GM12891 (cell line): ENCODE measurements at regions not wholly inside any gene's neighbourhood (a gene's known extent, or its start where the extent isn't known, plus 50 kb on each side); places are given as distances from the start of the nearest gene placed in this dataset.

Experiments
- DNase-seq: peaks from one replicate; pipeline ENCODE4 v3.0.0; 2011; ENCODE audit warnings: low spot score; ENCODE audit not compliant: insufficient read length
- FAIRE-seq: peaks from 2 replicates; lab custom pipeline; 2011; peaks lifted over from hg19 to GRCh38; lab: Jason Lieb, UNC
- PAX5 ChIP-seq: IDR thresholded peaks from 2 replicates; pipeline ENCODE4 v1.6.1; 2011; ENCODE audit warnings: low read length, moderate library complexity, mild to moderate bottlenecking; ENCODE audit not compliant: insufficient read depth, severe bottlenecking
- POLR2A ChIP-seq: IDR thresholded peaks from 2 replicates; pipeline ENCODE4 v1.6.1; 2011; ENCODE audit warnings: low read depth, low read length, control low read depth
- POLR2AphosphoS5 ChIP-seq: IDR thresholded peaks from 2 replicates; pipeline ENCODE4 v1.6.1; 2011; ENCODE audit warnings: low read depth, low read length, control low read depth
- POU2F2 ChIP-seq: IDR thresholded peaks from 2 replicates; pipeline ENCODE4 v1.6.1; 2011; ENCODE audit warnings: low read depth, mild to moderate bottlenecking, control low read depth, low read length, moderate library complexity
- SPI1 ChIP-seq: IDR thresholded peaks from 2 replicates; pipeline ENCODE4 v1.6.1; 2011; ENCODE audit warnings: low read depth, low read length, control low read depth
- TAF1 ChIP-seq: IDR thresholded peaks from 2 replicates; pipeline ENCODE4 v1.6.1; 2011; ENCODE audit warnings: low read depth, low read length, control low read depth

DNA sequence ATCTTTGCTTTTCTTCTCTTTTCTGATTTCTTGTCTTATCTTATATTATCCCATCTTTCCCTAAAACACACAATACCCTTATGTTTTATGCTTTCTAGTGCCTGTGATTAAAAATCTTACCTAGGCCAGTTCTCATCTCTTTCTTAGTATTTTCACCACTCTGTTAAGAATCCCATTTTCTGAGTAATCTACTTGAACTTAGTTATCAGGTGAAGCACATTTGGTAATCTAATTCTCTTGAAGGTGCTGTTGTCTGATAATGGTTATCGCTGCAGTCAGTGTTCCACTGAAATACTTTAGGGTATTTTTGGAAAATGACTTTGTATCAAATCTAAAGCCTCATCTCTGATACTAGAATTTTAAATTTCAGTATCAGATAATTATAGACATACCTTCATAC lies 192.5 kb upstream of the MAN1A1 start:
- FAIRE-seq, result no peak
- no peak for TF ChIP-seq SPI1
- TF ChIP-seq POLR2AphosphoS5, result no peak
- TF ChIP-seq PAX5, result no peak
- no peak for TF ChIP-seq POU2F2
- DNase-seq, result no peak

DNA sequence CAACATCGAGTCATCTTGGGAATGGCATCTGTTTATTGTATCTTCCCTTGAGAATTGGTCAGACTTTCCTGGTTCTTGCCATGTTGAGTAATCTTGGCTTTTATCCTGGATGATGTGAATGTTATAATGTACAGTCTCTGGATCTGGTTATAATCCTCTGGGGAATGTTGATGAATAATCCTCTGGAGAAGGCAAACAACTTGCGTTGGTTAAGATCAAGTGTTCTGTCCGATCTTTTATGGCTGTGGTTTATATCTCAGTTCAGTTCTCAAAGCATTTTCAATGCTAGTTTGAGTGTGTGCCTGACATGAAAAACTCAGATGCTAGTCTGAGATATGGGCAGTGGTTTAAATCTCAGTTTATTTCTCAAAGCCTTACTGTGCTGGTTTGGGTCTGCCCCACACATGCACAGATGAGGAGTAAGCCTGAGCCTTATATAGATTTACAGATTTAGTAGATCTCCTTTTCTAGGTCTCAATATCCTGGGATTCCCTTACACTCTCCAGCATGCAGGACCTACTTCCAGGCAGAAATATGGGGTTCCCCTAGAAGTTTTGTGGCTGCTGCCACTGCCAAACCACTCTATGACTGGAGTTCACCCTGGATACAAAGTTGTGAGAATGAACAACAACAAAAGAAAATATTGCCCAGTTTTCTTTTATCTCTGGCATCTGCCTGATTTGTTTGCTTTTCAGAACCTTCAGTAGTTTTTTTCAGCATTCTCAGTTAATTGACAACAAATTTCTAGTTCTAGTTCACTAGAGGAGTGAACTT lies 191.8 kb upstream of the MAN1A1 start:
- FAIRE-seq (no peak), DNase-seq (no peak)
- no peak for TF ChIP-seq PAX5
- no peak for TF ChIP-seq POU2F2
- TF ChIP-seq POLR2A, result no peak
- no peak for TF ChIP-seq TAF1
- no peak for TF ChIP-seq POLR2AphosphoS5
- TF ChIP-seq SPI1, result no peak

DNA sequence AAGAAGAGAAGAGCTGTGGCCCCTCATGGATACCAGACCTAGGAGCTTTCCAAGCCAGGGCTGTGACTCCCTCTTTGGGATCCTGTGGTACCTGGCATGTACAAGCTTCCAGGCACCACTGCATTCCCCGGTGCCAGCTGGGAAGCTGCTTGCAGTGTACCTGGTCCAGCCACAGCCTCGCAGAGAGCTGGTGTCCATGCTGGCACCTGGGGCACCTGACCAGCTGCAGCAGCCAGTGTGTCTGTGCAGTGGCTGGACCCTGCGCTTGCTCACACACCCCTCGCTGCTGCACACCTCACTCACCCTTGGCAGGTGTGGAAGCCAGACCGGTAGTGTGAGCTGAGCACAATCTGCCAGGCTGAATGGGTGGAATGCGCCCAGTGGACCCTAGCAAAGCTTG lies 190.9 kb upstream of the MAN1A1 start:
- no peak for DNase-seq
- no peak for TF ChIP-seq POLR2A
- no peak for TF ChIP-seq POLR2AphosphoS5
- no peak for TF ChIP-seq TAF1
- TF ChIP-seq PAX5, result no peak
- no peak for TF ChIP-seq SPI1
- no peak for FAIRE-seq

DNA sequence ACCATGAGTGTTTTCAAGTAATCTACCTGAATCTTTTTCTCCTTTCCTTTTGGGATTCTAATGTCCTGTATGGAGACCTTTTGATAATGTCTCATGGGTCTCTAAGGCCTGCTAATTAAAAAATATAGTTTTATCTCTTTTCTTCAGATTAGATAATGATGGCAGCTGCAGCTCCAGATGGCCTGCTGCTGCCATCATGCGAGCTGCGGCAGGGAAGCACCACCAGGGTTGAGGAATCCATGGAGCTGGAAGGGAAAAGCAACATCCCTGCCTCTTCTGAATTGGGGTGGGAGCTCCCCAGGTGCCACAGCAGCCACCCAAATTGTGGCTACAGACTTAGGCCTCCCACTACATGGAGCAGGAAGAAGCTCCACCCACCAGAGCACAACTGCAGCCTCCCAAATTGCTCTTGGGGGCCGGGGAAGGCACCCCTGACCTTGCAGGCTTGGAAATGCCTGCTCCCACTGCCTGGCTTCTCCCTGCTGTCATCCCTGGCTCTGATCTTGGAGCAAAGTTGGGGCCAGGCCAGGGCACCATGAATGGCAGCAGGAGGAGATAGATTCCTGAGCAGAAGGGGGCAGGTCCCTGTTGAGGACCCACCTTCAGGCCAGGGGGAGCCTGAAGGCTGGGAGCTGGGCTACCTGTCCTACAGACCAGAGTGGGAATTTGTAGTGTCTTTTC lies 189.6 kb upstream of the MAN1A1 start:
- DNase-seq, result no peak
- TF ChIP-seq TAF1 (no peak), POLR2AphosphoS5 (no peak), POU2F2 (no peak)
- FAIRE-seq, result no peak

DNA sequence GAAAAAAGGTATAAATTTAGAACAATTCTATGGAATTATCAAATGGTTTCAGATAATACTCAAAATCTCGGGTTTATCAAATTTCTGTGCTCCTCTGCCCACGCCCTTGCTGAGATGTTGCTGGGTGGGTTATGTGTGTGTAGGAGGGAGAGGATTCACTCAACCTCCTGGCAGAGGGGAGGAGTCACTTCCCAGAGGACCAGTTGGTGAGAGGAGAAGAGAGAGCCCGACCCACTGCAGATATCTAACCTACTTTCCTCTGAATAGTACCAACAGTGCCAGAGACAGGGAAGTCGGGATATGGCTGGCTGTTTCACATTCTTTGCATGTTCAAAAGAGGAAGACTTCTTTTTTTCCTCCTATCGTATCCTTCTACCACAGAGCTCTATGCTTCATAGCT lies 187.1 kb upstream of the MAN1A1 start:
- DNase-seq (no peak), FAIRE-seq (no peak)
- TF ChIP-seq SPI1, result no peak
- TF ChIP-seq POLR2A, result no peak
- TF ChIP-seq TAF1, result no peak

DNA sequence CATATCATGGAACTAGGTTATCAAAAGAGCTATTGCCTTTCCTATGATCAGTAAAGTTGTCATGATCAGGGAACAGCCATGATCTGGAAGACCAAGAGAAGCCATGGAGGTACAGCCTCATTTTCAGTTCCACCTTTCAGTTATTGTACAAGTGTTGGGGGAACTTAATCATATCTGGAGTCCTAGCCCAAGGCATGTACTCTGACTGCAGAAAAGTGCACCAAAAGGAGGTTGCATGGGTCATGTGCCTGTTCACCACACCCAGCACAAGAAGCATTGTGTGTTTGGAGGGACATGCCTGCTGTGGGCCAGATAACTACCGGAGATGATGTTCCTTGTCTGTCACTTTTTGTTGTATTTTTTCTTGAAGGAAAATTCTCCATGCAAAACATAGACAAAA lies 185.8 kb upstream of the MAN1A1 start:
- no peak for TF ChIP-seq POU2F2
- no peak for TF ChIP-seq TAF1
- peak; percentile 80 for TF ChIP-seq SPI1
- no peak for TF ChIP-seq PAX5
- FAIRE-seq (peak; percentile 92), DNase-seq (peak; percentile 9)

DNA sequence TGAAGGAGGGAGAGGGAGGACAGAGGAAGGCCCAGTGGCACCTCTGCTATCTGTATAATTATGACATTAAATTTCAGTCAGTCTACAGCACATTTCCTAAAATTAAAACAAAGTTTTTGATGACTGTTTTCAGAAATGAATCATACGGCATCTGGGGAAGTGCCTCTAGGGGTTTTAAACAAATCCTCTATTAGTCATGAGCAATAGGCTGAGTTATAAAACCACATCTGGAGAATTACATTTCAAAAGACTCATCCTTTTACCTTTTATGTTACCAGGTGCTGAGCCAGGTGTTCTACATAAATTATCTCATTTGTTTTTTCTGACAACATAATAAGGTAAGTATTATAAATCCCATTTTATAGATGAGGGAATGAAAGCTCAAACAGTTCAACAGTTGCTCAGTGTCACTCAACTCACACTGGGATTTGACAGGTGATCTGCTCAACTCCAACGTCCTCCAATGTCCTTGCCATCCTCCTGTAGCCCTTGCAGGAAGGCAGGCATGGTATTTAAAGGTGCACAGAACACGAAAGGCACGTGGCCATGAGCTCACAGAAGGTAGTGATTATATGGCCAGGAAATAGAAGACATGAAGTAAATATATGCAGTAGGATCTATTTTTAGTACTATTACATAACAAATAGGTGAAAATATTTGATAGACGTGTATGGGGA lies 184.2 kb upstream of the MAN1A1 start:
- no peak for DNase-seq
- TF ChIP-seq POLR2AphosphoS5 (no peak), POU2F2 (no peak), SPI1 (peak; percentile 56), POLR2A (no peak)

DNA sequence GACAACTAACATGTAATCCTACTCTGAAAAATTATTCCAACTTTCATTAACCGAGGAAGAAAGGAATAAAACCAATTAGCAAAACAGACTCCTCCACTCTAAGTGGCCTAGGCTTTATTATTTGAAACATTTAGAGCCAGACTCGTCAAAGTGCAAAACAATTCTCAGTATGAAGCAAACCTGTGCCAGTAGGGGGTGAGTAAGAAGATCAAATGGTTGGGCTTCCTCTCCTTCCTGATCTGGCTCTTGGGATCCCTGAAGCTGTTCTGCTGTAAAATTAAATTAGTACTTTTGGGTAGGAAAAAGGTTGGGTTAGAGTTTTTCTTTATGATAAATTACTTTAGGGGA lies 177.6 kb upstream of the MAN1A1 start:
- no peak for DNase-seq
- TF ChIP-seq PAX5 (no peak), TAF1 (no peak), POLR2AphosphoS5 (no peak), SPI1 (no peak), POU2F2 (no peak), POLR2A (no peak)
- FAIRE-seq, result no peak

More for the DNA sequence above, 184.2 kb upstream of the MAN1A1 start:
- peak; percentile 31 for FAIRE-seq

DNA sequence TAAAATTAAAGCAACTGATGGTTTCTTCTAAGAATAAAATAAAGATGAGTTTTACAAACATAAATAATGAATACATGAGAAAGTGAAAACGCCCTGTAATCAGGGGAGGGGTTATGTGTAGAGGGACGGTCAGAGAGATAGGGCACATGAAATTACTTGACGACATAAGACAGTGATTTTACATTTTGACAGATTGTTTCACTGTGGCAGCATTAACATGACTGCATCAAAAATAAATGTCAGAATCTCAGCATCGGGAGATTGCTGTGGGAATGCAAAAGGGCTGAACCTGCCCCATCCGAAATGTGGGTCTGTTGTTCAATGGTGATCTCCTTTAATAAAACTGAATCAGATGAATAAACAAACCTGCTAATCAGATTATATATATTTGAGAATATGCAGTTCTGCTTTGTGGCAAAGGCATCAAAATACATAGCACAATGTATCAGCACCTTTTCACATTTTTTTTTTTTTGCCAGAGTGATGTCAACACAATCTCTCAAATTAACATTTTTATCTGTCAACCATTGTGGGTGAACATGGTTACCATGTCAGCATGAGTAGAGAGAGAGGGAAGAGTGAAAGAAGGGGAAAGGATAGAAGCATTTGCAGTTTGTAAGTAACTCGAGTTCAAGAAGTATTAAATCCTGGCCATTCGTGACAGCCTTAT lies 177.1 kb upstream of the MAN1A1 start:
- TF ChIP-seq POU2F2, result no peak
- TF ChIP-seq SPI1, result no peak
- TF ChIP-seq TAF1, result no peak
- no peak for FAIRE-seq
- no peak for DNase-seq

DNA sequence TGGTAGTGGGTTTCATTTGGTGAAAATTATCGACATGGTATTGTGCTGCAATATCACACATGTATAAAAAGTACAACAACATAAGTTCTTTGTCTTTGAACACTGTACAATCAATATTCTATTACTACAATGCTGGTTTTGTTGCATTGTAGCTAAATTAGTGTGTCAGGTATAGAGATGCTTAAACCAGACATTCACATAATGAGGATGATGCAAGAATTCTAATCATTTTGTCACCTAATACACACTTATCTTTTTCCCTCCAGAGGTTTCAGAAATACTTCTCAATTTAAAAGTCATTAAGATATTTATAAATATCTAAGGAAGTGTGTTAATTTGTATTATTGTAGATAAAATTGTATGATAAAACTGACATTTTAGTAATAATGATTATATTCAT lies 174.8 kb upstream of the MAN1A1 start:
- TF ChIP-seq POLR2A, result no peak
- no peak for TF ChIP-seq PAX5
- TF ChIP-seq SPI1, result no peak
- no peak for TF ChIP-seq POLR2AphosphoS5
- no peak for TF ChIP-seq TAF1
- no peak for TF ChIP-seq POU2F2
- FAIRE-seq (no peak), DNase-seq (no peak)
